Fibroblast of skin of left quadriceps (primary cell): ENCODE measurements at regions not wholly inside any gene's neighbourhood (a gene's known extent, or its start where the extent isn't known, plus 50 kb on each side); places are given as distances from the start of the nearest gene placed in this dataset.
"Not testable (repeated sequence)": the region's sequence is repeated elsewhere in the genome, so short reads cannot be mapped to it uniquely, and the experiment has no call there.

Experiments used
- DNase-seq, 2 experiments: peaks; one replicate each; pipeline ENCODE4 v3.0.0-alpha.2; 2013; ENCODE audit warnings: low read depth in 2 of 2

GRCh38 chr11:41519696-41520095, 60.2 kb upstream of the LRRC4C start:
- DNase-seq, result peak; percentile 15 to 29

DNA sequence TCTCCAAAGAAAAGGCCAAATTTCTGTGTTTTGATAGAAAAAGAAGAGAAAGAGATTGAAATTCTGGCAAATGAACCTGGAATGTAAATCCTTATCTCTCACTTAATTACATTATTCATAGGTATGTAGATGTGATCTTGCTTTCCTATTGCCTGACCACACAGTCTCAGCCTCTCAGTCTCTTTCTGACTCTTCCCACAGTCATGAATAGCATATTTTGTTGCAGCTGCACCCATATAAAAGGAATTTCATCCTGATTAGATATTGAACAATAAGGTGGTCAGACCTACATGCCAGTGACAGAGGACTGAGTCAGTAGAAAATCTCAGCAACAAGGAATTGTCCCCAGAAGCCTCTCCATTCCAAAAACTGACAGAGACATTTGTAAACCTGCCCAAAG, 62.9 kb upstream of the LRRC4C start:
- DNase-seq, result peak; percentile 17 to 26

DNA sequence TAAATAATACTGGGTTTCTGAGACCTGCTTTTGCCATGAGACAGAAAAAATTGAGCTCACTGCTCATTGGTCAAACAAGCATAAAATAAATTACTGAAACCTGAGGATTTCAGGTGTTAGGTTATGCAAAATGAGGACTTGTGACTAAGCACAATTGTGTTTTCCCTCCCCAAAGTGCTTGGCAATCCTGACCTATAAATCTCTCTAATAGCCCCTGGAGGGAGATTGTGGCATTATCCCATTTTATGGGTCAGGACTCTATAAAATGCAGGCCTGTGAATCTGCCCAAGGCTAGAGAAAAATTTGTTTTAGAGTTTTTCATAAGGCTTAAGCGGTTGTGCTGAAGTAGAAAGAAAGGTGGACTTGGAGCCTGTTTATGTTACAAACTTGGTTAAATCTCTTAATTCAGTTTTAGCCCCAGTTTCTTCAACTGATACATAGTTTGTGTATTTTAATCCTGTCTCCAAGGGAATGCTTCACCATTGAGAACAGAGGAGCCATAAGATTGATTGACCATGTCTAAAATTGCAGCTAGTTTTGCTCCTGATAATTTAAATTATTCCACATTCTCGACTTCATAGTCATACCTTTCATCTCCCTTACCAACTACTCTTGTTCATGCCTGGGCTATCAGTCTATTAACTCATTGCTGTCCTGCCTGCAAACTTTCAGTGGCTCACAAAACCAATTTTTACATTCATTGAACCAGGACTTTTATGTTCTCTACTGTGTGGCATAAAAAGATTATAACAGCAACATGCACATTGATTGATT, 63.6 kb upstream of the LRRC4C start:
- DNase-seq, result no peak

- no peak for DNase-seq
Measured at GRCh38 chr11:41527530-41527929, 68.1 kb upstream of the LRRC4C start.

DNA sequence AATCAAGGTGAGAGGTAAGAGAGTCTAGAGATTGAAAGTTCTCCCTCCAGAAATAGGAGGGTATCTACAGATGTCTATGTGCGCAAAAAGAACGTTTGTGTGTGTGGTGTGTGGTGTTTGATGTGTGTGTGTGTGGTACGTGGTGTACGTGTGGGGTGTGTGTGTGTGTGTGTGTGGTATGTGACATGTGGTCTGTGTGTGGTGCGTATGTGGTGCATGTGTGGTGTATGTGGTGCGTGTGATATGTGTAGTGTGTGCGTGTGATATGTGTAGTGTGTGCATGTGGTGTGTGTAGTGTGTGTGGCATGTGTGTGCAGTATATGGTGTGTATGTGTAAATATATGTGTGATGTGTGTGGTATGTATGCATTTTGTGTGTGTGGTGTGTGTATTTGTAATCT, 73.0 kb upstream of the LRRC4C start:
- DNase-seq, result no peak

GRCh38 chr11:41533761-41534160, 74.3 kb upstream of the LRRC4C start:
- no peak for DNase-seq

- no peak for DNase-seq
Measured at GRCh38 chr11:41534391-41534790, 74.9 kb upstream of the LRRC4C start.

DNA sequence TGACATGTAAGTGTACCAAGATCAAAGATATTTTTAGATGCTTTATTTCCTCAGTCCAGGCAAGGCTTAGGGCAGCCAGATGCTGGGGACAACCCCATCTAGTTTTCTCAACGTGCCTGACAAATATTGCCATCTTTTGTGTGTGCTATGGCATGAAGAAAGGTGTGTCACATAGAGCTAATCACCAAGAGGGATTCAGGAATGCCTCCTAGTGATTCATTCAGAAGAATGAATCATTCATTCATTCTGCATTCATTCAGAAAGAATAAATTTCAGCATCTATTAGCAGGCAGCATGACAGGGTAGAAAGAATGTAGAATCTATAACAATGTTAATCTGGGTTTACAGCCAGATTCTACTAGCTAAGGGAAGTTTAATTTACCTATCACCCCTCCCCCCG, 75.4 kb upstream of the LRRC4C start:
- no peak for DNase-seq

DNA sequence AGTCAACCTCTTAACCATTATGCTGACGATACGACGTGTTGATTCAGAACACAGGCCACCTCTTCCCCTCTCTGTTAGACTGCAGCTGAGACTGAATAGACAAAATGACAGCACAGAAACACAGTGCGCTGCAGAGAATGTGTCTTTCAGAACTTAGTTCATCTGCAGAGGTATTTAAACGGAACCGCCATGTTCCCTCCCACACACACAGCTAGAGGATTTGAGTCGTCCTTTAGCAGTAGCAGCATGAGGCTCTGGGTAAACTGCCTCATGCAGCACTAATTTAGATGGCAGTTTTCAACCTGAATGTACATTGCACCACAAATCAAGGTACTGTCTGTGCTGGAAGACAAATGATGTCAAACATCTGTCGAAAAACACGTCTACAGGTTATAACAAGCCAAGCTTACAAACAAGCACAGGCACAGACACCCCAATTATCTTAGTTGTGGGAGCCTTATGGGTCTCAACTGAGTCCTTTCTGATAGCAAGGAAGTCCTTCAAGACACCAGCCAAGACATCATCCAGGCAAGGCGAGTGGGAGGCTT, 76.6 kb upstream of the LRRC4C start:
- no peak for DNase-seq

DNA sequence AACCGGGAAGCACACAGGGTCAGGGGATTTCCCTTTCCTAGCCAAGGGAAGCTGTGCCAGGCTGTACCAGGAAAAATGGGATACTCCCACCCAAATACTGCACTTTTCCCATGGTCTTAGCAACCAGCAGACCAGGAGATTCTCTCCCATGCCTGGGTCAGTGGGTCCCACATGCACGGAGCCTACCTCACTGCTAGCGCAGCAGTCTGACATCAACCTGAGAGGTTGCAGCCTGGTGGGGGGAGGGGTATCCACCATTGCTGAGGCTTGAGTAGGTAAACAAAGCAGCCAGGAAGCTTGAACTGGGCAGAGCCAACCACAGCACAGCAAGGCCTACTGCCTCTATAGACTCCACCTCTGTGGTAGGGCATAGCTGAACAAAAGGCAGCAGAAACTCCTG, 85.5 kb upstream of the LRRC4C start:
- not testable (repeated sequence) for DNase-seq

GRCh38 chr11:41578421-41579051, 119.1 kb upstream of the LRRC4C start:
- no peak for DNase-seq

DNA sequence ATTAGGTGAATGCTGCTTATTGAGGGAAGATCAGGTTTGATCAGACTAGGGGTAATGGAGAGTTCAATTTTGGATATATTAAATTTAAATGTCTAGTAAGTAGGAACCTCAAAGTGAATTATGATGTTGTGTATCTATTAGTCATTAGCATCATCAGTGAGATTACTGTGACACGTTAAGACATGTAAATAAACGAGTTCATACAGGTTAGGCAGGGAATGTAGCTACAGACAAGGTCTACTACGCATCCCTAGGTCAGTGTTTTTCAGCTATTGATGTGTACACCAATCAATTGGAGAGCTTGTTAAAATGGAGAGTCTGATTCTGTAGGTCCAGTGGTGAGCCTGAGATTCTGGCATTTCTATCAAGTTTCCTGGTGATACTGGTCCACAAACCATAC, 120.1 kb upstream of the LRRC4C start:
- DNase-seq, result no peak

DNA sequence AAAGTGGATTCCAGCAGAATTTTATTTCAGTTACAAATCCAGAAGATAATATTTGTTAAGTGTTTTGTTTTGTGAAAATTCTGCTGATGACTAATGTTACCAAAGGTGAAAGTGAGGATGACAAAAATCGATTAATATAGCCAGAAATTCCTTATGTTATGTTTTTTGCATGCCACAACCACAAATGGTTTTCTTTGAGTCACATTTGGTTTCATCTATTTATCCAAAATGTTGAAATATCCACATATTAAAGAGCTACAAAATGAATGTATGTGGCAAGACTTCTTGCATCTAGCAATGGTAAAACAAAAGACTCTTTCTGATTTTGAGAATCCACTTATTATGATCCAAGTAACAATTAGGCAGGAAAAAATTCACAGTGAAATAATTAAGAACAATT, 150.1 kb upstream of the LRRC4C start:
- DNase-seq, result peak; percentile 20 to 29

DNA sequence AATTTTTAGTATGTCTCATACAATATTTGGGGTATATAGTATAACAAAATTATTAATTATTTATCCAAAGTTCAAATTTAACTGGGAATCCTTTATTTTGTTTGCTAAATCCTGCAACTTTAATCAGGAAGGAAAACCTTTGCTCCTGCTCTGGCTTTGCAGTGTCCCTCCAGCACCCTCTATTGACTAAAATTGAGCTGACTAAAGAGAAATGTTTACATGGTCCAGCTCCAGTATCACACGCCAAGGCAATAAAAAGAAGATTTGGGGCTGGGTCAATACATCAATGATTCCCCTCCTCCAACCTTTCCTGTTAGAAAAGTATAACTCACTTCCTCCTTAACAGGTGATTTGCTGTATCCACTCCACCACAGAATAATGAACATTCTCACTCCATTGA, 153.0 kb upstream of the LRRC4C start:
- DNase-seq, result no peak

DNA sequence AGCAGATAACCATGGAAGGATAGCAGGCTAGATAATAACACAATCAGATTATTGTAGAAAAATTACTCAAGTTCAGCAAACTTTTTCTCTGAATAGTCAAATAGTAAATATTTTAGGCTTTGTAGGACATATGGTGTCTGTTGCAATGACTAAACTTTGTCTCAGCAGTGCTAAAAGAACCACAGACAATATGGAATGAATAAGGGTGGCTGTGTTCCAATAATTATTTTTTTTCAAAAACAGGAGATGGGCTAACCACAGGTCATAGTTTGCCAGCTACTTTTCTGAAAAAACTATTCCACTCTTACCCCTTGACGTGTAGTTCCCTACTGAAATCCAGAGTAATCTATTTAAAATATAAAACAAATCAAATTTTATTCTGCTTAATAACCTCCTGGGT, 153.9 kb upstream of the LRRC4C start:
- peak; percentile 75 to 81 for DNase-seq

DNA sequence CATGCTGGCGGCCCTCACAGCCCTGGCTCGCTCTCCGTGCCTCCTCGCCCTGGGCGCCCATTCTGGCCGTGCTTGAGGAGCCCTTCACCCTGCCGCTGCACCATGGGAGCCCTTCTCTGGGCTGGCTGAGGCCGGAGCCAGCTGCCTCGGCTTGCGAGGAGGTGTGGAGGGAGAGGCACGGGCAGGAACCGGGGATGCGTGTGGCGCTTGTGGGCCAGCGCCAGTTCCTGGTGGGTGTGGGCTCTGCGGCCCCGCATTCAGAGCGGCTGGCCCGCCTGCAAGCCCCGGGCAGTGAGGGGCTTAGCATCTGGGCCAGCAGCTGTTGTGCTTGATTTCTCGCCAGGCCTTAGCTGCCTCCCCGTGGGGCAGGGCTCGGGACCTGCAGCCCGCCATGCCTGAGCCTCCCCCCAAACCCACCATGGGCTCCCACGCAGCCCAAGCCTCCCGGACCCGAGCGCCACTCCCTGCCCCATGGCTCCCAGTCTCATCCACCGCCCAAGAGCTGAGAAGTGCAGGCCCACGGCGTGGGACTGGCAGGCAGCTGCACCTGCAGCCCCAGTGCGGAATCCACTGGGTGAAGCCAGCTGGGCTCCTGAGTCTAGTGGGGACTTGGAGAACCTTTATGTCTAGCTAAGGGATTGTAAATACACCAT, 163.4 kb upstream of the LRRC4C start:
- DNase-seq, result no peak

GRCh38 chr11:41659985-41660384, 200.5 kb upstream of the LRRC4C start:
- peak; percentile 0 to 1 for DNase-seq

GRCh38 chr11:41660585-41660984, 201.1 kb upstream of the LRRC4C start:
- no peak for DNase-seq

DNA sequence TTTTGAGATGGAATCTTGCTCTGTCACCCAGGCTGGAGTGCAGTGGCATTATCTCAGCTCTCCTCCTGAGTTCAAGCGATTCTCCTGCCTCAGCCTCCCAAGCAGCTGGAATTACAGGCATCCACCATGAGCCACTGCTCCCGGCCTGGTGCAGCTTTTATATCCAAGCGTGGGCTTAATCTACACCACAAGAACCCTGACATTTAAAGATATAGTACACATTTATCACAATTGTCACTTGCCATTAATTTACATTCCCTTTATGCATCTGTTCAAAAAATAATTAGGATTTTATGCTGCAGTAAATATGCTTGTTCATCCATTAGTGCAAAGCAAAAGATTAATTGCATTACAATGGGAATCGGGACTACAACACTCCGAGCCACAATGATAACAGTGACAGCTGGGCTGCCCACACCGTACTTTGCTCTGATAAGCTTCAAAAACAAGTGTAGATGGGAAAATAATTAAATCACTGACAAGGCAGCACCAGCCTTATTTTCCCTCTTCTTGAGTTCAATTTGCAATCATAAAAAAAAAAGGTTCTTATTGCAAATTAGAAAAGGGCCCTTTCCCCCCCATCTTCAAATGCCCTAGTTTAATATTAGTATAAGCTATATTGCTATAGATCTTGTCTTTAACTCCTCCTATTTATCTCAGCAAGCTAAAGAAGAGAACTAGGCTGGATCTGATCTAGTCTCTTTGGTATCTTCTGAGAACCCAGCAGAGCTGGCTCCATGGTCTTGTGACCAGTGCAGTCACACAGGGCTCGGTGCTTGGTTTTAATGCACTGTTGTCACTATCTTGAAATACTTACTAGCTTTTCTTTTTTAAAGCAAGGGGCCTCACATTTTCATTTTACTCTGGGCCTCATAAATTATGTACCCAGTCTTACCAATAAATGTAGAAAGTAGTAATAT, 206.2 kb upstream of the LRRC4C start:
- DNase-seq, result no peak

DNA sequence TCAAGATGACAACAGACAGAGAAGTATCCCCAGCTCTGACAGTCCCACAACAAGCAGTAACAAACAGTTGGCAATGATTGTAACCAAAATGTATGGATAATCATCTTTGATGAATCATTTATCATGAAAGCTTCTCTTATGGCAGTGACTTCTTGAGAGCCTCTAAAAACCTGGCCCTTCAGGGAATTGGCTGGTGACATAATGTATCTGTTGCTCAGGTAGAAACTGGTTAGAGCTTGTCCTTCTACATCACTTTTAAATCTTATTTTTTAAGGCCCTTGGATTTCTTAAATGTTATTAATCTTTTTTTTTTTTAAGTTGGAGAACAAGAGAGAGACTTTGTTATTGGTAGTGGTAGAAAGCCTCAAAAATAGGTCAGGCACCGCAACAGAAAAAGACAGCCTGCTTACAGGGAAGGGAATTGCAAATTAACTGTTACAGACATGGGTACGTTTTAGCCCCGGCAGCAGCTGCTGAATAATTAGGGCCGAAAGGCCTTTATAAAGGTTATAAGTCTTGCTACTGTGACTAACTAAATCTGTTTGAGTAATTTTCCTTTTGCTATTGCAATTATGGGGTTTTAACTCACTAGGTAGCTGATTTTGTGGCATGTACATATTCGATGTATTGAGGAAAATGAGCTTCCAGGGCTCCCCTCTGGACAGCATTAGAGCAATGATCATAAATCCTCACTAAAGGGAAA, 207.7 kb upstream of the LRRC4C start:
- no peak for DNase-seq

DNA sequence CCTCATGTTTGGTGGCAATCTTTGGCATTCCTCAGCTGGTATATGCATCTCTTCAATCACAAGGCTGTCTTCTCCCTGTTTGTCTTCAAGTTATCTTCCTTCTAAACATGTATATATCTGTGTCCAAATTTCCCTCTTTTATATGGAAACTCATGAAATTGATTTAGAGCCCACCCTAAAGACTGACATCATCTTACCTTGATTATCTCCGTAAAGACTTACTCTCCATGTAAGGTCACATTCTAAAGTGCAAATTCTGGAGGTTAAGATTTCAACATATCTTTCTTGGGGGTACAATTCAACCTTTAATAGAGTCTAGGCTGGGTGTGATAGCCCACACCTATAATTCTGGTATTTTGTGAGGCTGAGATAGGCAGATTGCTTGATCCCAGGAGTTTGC, 215.8 kb upstream of the LRRC4C start:
- DNase-seq, result no peak
